Endodermal cell (in vitro differentiated cells): ENCODE measurements at regions not wholly inside any gene's neighbourhood (a gene's known extent, or its start where the extent isn't known, plus 50 kb on each side); places are given as distances from the start of the nearest gene placed in this dataset.

ENCODE experiments used
- DNase-seq: peaks from one replicate; pipeline ENCODE4 v3.0.0-alpha.2; 2017
- H3K27ac ChIP-seq: 2 replicates; pipeline ENCODE4 v1.5.1; 2013; ENCODE audit warnings: mild to moderate bottlenecking, low read depth, low read length, moderate library complexity
- H3K27me3 ChIP-seq: 2 replicates; pipeline ENCODE4 v1.6.1; 2013; ENCODE audit warnings: mild to moderate bottlenecking, low read length, moderate library complexity; ENCODE audit not compliant: insufficient read depth, control insufficient read depth, poor library complexity, severe bottlenecking
- H3K36me3 ChIP-seq: 2 replicates; pipeline ENCODE4 v1.7.0; 2013; ENCODE audit warnings: mild to moderate bottlenecking, low read length, moderate library complexity; ENCODE audit not compliant: control insufficient read depth, insufficient read depth
- H3K4me1 ChIP-seq: one replicate; pipeline ENCODE4 v1.7.0; 2013; ENCODE audit warnings: low read length; ENCODE audit not compliant: control insufficient read depth, insufficient read depth
- H3K4me3 ChIP-seq: 2 replicates; pipeline ENCODE4 v1.5.1; 2013; ENCODE audit warnings: mild to moderate bottlenecking, low read length, moderate library complexity
- H3K9ac ChIP-seq: 2 replicates; pipeline ENCODE4 v1.6.1; 2013; ENCODE audit warnings: mild to moderate bottlenecking, low read length, moderate library complexity; ENCODE audit not compliant: poor library complexity, severe bottlenecking; ENCODE audit errors: extremely low read depth
- H3K9me3 ChIP-seq: 2 replicates; pipeline ENCODE4 v1.6.1; 2013; ENCODE audit warnings: mild to moderate bottlenecking, low read length, moderate library complexity; ENCODE audit not compliant: control insufficient read depth
- H3K27ac Mint-ChIP-seq: 2 replicates; pipeline ENCODE4 v1.8.0; 2020; ENCODE audit warnings: mixed read lengths
- H3K27me3 Mint-ChIP-seq: 2 replicates; pipeline ENCODE4 v1.8.0; 2021; ENCODE audit warnings: mild to moderate bottlenecking, mixed read lengths; ENCODE audit not compliant: insufficient read depth
- H3K36me3 Mint-ChIP-seq: 2 replicates; pipeline ENCODE4 v1.8.0; 2020; ENCODE audit warnings: low read depth, mixed read lengths
- H3K4me1 Mint-ChIP-seq: 2 replicates; pipeline ENCODE4 v1.8.0; 2020; ENCODE audit warnings: mixed read lengths
- H3K4me3 Mint-ChIP-seq: 2 replicates; pipeline ENCODE4 v1.8.0; 2020; ENCODE audit warnings: mild to moderate bottlenecking, moderate library complexity, mixed read lengths
- H3K9me3 Mint-ChIP-seq: 2 replicates; pipeline ENCODE4 v1.8.0; 2020; ENCODE audit warnings: mild to moderate bottlenecking, mixed read lengths
- CTCF ChIP-seq: fragments of 200-600 bp; sonication (generic); conservative IDR thresholded peaks from 2 replicates; pipeline ENCODE4 v1.5.0; 2021; ENCODE audit warnings: antibody characterized with exemption, mild to moderate bottlenecking
- WGBS, 2 experiments: methylation state at CpG; one replicate each; pipeline versions ENCODE4 v1.1.5 to v1.1.7; 2013; ENCODE audit warnings: missing lambda C conversion rate in 2 of 2, mixed read lengths in 1 of 2; ENCODE audit not compliant: insufficient coverage in 1 of 2, insufficient read length in 1 of 2; 5-methylcytosine and 5-hydroxymethylcytosine counted together

DNA sequence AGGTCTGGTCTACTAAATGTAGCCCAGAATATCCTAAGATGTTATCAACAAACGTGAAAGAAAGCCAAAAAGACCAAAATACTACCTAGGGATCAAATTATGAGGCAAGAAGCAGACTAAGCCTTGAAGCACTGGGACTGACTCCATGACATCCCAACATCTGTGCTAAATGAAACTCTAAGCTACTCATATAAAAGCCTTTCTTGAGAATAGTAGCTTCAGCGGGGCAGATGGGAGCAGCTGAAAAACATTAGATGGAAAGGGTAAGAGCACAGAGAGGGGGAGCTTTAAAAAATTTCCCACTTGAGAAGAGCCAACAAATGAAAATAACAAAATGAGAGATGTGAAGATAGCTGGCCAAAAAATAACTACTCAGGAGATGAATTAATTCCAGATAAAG is 81.7 kb downstream of the MAD2L1 start:
- Histone ChIP-seq H3K27ac (no peak overlapping the region), H3K27me3 (no peaks in the 10 kb centered on the region), H3K36me3 (no peaks in the 10 kb centered on the region), H3K4me1 (no peaks in the 10 kb centered on the region), H3K4me3 (no peak overlapping the region), H3K9me3 (peaks cover 5% of the 10 kb centered on the region), H3K9ac (no peak overlapping the region)
- no peaks in the 10 kb centered on the region for H3K27me3 Mint-ChIP-seq
- no peak overlapping the region for H3K4me3 Mint-ChIP-seq
- no peak for DNase-seq
- H3K4me1 Mint-ChIP-seq = peaks cover 10% of the 10 kb centered on the region
- no peak for TF ChIP-seq CTCF
- H3K36me3 Mint-ChIP-seq = peaks cover 7% of the 10 kb centered on the region
- peaks cover 3% of the 10 kb centered on the region for H3K9me3 Mint-ChIP-seq
- 80 to 83% methylated on average over 1 to 2 of the region's 2 CpGs for WGBS, 2 experiments
- H3K27ac Mint-ChIP-seq = no peak overlapping the region

GRCh38 chr4:119982756-119983155 is 83.9 kb downstream of the MAD2L1 start:
- H3K27ac ChIP-seq = no peak overlapping the region
- Mint-ChIP-seq H3K27me3 (no peaks in the 10 kb centered on the region), H3K27ac (no peak overlapping the region), H3K36me3 (peaks cover 2% of the 10 kb centered on the region), H3K4me1 (peaks cover 11% of the 10 kb centered on the region), H3K4me3 (no peak overlapping the region), H3K9me3 (peaks cover 3% of the 10 kb centered on the region)
- no peaks in the 10 kb centered on the region for H3K27me3 ChIP-seq
- no peak overlapping the region for H3K4me3 ChIP-seq
- no peak overlapping the region for H3K9ac ChIP-seq
- no peak for DNase-seq
- H3K36me3 ChIP-seq = no peaks in the 10 kb centered on the region
- TF ChIP-seq CTCF = no peak
- no peaks in the 10 kb centered on the region for H3K4me1 ChIP-seq
- peaks cover under 1% of the 10 kb centered on the region for H3K9me3 ChIP-seq

GRCh38 chr4:119980456-119980855 is 86.2 kb downstream of the MAD2L1 start:
- Mint-ChIP-seq H3K27ac (no peak overlapping the region), H3K27me3 (no peaks in the 10 kb centered on the region), H3K36me3 (peaks cover 2% of the 10 kb centered on the region), H3K4me3 (no peak overlapping the region), H3K4me1 (peaks cover 17% of the 10 kb centered on the region), H3K9me3 (no peaks in the 10 kb centered on the region)
- Histone ChIP-seq H3K4me3 (no peak overlapping the region), H3K9ac (no peak overlapping the region), H3K4me1 (no peaks in the 10 kb centered on the region), H3K36me3 (no peaks in the 10 kb centered on the region), H3K27me3 (no peaks in the 10 kb centered on the region), H3K27ac (no peak overlapping the region), H3K9me3 (no peaks in the 10 kb centered on the region)
- no peak for DNase-seq
- whole genome bisulfite sequencing, 2 experiments = 86 to 100% methylated on average over 1 to 2 of the region's 2 CpGs
- TF ChIP-seq CTCF = no peak
